ENCODE measurements at regions not wholly inside any gene's neighbourhood (a gene's known extent, or its start where the extent isn't known, plus 50 kb on each side); places are given as distances from the start of the nearest gene placed in this dataset.

DNA sequence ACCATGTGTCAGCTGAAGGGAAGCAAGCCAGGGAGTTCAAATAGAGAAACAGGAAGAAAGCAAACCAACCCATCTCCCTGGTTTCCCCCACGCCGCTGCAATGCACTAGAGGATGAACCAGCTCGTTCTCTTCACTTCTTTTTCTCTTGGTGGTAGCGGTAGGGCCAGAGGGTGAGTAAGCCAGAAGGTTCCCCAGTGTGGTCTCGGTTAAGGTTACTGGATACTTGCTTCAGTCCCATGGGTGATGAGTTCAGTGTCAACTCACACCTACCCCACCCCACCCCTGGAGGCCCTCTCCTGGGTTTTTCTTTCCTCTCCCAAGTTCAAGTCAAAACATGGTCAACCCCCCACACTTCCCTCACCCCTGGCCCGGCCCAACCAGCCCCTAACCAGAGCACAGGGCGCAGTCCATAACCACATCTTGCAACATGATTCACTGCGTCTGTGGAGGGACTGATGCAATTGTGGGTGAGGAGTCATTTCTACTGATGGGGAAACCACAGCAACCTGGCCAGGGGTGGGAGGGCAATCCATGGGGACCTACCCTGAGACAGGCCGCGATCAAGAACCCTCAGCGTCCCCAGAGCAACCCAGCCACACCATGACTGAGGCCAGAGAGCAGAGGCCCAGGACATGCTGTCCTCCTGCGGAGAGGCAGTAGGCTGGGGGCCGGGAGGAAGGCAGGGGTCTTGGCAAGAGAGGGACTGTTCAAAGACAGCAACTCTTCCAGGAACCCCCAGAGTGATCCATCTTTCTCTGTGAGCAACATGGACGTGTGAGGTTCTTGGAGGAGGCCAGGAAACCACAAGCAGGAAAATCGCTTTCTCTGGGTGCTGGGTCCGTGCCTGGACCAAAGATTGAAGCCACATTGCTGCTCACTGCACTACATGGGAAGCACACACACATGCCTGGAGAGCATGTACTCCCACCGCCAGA, 276.6 kb downstream of the UACA start:
- Histone ChIP-seq H3K4me1 (peaks cover 0 to 21% (median 2%) of the 10 kb centered on the region in 4 donors), H3K27me3 (no peaks in the 10 kb centered on the region), H3K27ac (replicated peaks in 1 of 4) (no peak overlapping the region), H3K4me3 (no peak overlapping the region), H3K36me3 (no peaks in the 10 kb centered on the region), H3K9me3 (no peaks in the 10 kb centered on the region)
- intact Hi-C loops (cut with DNase I) = loop anchor here (5.0 kb wide), 1 partner anchor 754 kb away; no protein-coding TSS in a partner anchor
- DNase-seq (ENCODE audit: extremely low spot score) = no peak
- 79% methylated on average over 16 of the region's 17 CpGs for WGBS
- TF ChIP-seq EP300 (IDR thresholded peaks at IDR 0.05) = no peak
- TF ChIP-seq, protein P1, sequence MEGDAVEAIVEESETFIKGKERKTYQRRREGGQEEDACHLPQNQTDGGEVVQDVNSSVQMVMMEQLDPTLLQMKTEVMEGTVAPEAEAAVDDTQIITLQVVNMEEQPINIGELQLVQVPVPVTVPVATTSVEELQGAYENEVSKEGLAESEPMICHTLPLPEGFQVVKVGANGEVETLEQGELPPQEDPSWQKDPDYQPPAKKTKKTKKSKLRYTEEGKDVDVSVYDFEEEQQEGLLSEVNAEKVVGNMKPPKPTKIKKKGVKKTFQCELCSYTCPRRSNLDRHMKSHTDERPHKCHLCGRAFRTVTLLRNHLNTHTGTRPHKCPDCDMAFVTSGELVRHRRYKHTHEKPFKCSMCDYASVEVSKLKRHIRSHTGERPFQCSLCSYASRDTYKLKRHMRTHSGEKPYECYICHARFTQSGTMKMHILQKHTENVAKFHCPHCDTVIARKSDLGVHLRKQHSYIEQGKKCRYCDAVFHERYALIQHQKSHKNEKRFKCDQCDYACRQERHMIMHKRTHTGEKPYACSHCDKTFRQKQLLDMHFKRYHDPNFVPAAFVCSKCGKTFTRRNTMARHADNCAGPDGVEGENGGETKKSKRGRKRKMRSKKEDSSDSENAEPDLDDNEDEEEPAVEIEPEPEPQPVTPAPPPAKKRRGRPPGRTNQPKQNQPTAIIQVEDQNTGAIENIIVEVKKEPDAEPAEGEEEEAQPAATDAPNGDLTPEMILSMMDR (IDR thresholded peaks at IDR 0.05) = no peak
- no peak for TF ChIP-seq POLR2AphosphoS5 (IDR thresholded peaks at IDR 0.05)
- TF ChIP-seq POLR2A (IDR thresholded peaks at IDR 0.05; ENCODE audit: low read depth) = no peak

DNA sequence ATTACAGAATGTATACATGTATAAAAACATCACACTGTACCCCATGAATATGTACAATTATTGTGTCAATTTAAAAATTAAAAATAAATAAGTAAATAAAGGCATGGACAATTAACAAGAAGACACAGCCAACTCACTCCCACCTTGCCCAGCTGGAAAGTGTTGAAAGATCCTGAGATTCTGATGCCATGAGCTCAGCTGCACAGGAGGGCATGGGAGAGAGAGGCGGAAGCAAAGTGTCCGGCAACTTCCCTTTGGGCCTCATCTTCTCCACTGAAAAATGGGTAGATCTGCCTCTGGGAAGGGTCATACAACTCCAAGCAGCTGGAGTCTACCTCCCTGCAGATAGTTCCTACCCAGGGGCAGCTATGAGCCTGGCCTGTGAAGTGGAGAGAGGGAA, 277.3 kb downstream of the UACA start:
- no peaks in the 10 kb centered on the region for H3K36me3 ChIP-seq
- DNase-seq (ENCODE audit: extremely low spot score) = no peak
- 80% methylated on average over 2 of the region's 2 CpGs for WGBS
- peaks cover 0 to 15% (median 0%) of the 10 kb centered on the region in 4 donors for H3K4me1 ChIP-seq
- H3K27ac ChIP-seq (replicated peaks in 1 of 4) = no peak overlapping the region
- H3K4me3 ChIP-seq = no peak overlapping the region
- no peaks in the 10 kb centered on the region for H3K9me3 ChIP-seq
- intact Hi-C loops (cut with DNase I) = loop anchor here (5.0 kb wide), 1 partner anchor 754 kb away; no protein-coding TSS in a partner anchor
- TF ChIP-seq POLR2A (IDR thresholded peaks at IDR 0.05; ENCODE audit: low read depth) = no peak
- no peak for TF ChIP-seq EP300 (IDR thresholded peaks at IDR 0.05)
- TF ChIP-seq POLR2AphosphoS5 (IDR thresholded peaks at IDR 0.05) = no peak
- TF ChIP-seq, protein P1 (IDR thresholded peaks at IDR 0.05) = no peak
- no peaks in the 10 kb centered on the region for H3K27me3 ChIP-seq

DNA sequence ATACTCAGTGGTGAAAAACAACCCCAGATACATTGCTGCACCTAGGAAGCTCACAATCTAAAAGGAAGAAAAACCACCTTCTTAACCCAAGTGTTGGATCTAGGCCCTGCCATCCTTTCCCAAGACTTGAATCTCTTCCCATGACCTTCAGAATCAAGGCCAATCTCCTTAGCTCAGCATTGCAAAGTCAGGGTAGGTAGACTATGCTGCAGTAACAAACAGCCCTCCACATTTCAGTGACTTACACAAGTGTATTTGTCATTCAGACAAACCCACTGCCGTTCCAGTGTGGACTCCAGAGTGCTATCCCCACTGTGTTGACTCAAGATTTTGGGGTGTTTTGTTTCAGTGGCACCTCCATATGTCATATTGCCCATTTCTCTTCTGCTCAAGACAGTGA, 278.4 kb downstream of the UACA start:
- Histone ChIP-seq H3K4me3 (no peak overlapping the region), H3K4me1 (peaks cover 0 to 15% (median 0%) of the 10 kb centered on the region in 4 donors), H3K27ac (replicated peaks in 1 of 4) (no peak overlapping the region), H3K36me3 (no peaks in the 10 kb centered on the region), H3K27me3 (no peaks in the 10 kb centered on the region), H3K9me3 (no peaks in the 10 kb centered on the region)
- 0% methylated on average over 1 of the region's 1 CpG for WGBS
- no peak for TF ChIP-seq POLR2A (IDR thresholded peaks at IDR 0.05; ENCODE audit: low read depth)
- TF ChIP-seq EP300 (IDR thresholded peaks at IDR 0.05) = no peak
- intact Hi-C loops (cut with DNase I) = loop anchor here (5.0 kb wide), 1 partner anchor 753 kb away; no protein-coding TSS in a partner anchor
- DNase-seq (ENCODE audit: extremely low spot score) = no peak

DNA sequence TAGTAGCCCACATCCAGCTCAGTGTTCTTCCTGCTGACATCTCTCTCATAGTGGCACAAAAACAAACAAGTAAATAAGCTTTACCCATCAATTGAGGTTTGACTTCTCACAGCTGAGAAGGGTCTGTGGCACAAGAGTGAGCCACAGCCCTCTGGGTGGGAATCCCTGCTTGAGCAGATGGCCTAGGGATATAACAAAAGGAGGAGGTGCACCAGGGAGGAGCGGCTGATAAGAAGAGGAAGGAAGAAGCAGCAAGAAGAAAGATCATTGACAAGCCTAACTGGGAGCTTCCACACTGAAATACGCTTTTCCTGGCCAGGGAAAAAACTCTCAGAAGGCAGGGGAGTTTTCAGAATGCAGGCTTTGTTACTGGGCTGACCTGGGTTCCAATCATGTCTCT, 279.8 kb downstream of the UACA start:
- Histone ChIP-seq H3K27me3 (no peaks in the 10 kb centered on the region), H3K36me3 (no peaks in the 10 kb centered on the region), H3K9me3 (no peaks in the 10 kb centered on the region), H3K27ac (replicated peaks in 1 of 4) (no peak overlapping the region), H3K4me3 (no peak overlapping the region), H3K4me1 (peaks cover 0 to 16% (median 2%) of the 10 kb centered on the region in 4 donors)
- 66% methylated on average over 2 of the region's 2 CpGs for WGBS
- TF ChIP-seq POLR2AphosphoS5 (IDR thresholded peaks at IDR 0.05) (no peak), EP300 (IDR thresholded peaks at IDR 0.05) (no peak), POLR2A (IDR thresholded peaks at IDR 0.05; ENCODE audit: low read depth) (no peak)
- TF ChIP-seq, protein P1 (IDR thresholded peaks at IDR 0.05) = no peak
- intact Hi-C loops (cut with DNase I) = no loop called here
- no peak for DNase-seq (ENCODE audit: extremely low spot score)

DNA sequence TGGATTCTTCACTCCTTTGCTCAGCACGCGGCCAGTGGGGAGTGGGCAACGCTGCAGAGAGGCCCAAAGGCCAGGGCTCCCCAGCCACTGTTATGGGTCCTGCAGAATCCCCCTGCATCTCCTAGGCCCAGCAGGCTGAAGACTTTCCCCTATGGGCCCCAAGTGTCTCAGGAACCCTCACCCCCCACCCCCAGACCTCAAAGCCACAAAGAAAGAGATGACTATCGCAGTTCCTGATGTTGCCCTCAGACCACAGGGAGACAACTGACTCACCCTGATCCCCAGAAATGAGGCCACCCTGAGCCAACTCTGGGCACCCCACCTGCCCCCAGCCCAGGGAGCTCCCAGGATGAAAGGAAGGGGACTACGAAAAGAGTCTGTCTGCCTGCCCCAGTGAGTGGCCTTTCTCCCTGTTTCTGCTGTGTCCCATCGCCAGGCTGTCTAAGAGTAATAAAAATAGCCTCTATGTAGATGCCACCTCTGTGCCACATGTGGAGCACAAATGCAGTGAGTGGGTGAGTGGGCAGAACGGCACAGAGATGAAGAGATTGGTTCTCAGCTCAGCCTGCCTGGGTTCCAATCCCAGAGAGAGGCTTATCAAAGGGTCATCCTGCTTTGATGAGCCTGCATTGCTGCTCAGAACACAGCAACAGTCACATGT, 283.0 kb downstream of the UACA start:
- DNase-seq (ENCODE audit: extremely low spot score) = no peak
- 92% methylated on average over 7 of the region's 7 CpGs for WGBS

More for the DNA sequence above, 283.0 kb downstream of the UACA start:
- TF ChIP-seq POLR2AphosphoS5 (IDR thresholded peaks at IDR 0.05) = no peak
- Histone ChIP-seq H3K27ac (replicated peaks in 1 of 4) (no peak overlapping the region), H3K27me3 (no peaks in the 10 kb centered on the region), H3K4me1 (peaks cover 0 to 14% (median 5%) of the 10 kb centered on the region in 4 donors), H3K9me3 (no peaks in the 10 kb centered on the region), H3K4me3 (no peak overlapping the region), H3K36me3 (no peaks in the 10 kb centered on the region)
- intact Hi-C loops (cut with DNase I) = no loop called here
